ENCODE measurements at regions not wholly inside any gene's neighbourhood (a gene's known extent, or its start where the extent isn't known, plus 50 kb on each side); places are given as distances from the start of the nearest gene placed in this dataset.

- no peak overlapping the region for H3K4me3 ChIP-seq (ENCODE audit: low read depth, low read length)
- TF ChIP-seq, protein P1, sequence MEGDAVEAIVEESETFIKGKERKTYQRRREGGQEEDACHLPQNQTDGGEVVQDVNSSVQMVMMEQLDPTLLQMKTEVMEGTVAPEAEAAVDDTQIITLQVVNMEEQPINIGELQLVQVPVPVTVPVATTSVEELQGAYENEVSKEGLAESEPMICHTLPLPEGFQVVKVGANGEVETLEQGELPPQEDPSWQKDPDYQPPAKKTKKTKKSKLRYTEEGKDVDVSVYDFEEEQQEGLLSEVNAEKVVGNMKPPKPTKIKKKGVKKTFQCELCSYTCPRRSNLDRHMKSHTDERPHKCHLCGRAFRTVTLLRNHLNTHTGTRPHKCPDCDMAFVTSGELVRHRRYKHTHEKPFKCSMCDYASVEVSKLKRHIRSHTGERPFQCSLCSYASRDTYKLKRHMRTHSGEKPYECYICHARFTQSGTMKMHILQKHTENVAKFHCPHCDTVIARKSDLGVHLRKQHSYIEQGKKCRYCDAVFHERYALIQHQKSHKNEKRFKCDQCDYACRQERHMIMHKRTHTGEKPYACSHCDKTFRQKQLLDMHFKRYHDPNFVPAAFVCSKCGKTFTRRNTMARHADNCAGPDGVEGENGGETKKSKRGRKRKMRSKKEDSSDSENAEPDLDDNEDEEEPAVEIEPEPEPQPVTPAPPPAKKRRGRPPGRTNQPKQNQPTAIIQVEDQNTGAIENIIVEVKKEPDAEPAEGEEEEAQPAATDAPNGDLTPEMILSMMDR (IDR thresholded peaks at IDR 0.05; ENCODE audit: low read depth, low read length, missing control alignments), result no peak
- peak; percentile 44 for DNase-seq (ENCODE audit: low read depth)
- in situ Hi-C loops (cut with HindIII; ENCODE audit: low sequenced_read_pairs), result no loop called here
Observed at GRCh38 chr7:98771519-98771918, 98.3 kb downstream of the TMEM130 start.

DNA sequence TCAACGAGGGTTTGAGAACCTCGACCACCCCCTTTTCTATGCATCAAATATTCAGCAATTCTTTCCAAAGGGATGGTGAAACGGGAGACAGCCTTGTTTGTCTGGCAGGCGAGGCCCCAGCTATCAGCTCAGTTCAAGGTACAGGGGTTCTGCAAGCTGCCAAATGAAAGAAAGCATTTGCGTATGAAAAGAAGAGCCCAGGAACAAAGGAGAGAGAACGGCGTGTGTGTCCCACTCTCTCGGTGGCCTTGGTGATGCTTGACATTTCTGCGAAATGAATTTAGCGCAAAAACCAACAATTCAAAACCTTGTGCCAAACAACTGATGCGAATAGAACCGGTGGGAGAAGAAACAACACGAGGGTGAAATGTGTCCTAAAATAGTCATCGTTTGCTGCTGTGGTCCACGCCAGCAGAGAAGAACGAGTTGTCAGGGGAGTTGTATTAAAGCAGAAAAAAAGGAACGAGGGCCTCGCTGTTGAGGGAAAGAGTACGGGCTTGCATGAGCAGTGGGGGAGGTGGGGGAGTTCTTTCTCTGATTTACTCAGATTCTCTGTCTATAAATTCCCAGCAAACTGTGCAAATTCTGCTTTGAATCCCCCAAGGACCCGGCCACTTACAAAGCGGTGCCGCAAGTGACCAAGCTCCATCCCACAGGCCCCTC, 97.7 kb downstream of the TMEM130 start:
- in situ Hi-C loops (cut with HindIII; ENCODE audit: low sequenced_read_pairs), result no loop called here
- TF ChIP-seq, protein P1 (IDR thresholded peaks at IDR 0.05; ENCODE audit: low read depth, low read length, missing control alignments), result no peak
- no peak overlapping the region for H3K4me3 ChIP-seq (ENCODE audit: low read depth, low read length)
- no peak for DNase-seq (ENCODE audit: low read depth)

DNA sequence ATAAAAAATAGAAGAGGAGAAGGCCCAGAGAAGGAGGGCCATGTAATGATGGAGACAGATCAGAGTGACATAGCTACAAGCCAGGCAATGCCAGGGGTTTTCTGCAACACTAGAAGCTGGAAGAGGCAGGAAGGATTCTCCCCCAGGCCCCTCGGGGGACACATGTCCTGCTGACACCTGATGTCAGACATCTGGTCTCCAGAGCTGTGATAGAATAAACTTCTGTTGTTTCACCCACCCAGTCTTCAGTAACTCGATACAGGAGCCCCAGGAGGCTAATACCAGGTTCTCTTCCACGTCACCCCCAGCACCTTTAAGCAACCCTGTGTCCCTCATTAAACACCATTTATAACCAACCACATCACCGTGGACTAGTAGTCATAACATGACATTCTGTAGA, 94.9 kb downstream of the TMEM130 start:
- TF ChIP-seq, protein P1 (IDR thresholded peaks at IDR 0.05; ENCODE audit: low read depth, low read length, missing control alignments), result no peak
- no peak for DNase-seq (ENCODE audit: low read depth)
- no peak overlapping the region for H3K4me3 ChIP-seq (ENCODE audit: low read depth, low read length)
- in situ Hi-C loops (cut with HindIII; ENCODE audit: low sequenced_read_pairs), result no loop called here

GRCh38 chr7:98777051-98777450, 92.8 kb downstream of the TMEM130 start:
- DNase-seq (ENCODE audit: low read depth), result no peak
- in situ Hi-C loops (cut with HindIII; ENCODE audit: low sequenced_read_pairs), result no loop called here
- H3K4me3 ChIP-seq (ENCODE audit: low read depth, low read length), result no peak overlapping the region
- TF ChIP-seq, protein P1 (IDR thresholded peaks at IDR 0.05; ENCODE audit: low read depth, low read length, missing control alignments), result no peak

GRCh38 chr7:98778421-98778820, 91.4 kb downstream of the TMEM130 start:
- in situ Hi-C loops (cut with HindIII; ENCODE audit: low sequenced_read_pairs), result no loop called here
- DNase-seq (ENCODE audit: low read depth), result no peak
- H3K4me3 ChIP-seq (ENCODE audit: low read depth, low read length), result no peak overlapping the region
- TF ChIP-seq, protein P1 (IDR thresholded peaks at IDR 0.05; ENCODE audit: low read depth, low read length, missing control alignments), result no peak

GRCh38 chr7:98779800-98780587, 89.8 kb downstream of the TMEM130 start:
- TF ChIP-seq, protein P1 (IDR thresholded peaks at IDR 0.05; ENCODE audit: low read depth, low read length, missing control alignments), result no peak

More at GRCh38 chr7:98779800-98780587, 89.8 kb downstream of the TMEM130 start:
- in situ Hi-C loops (cut with HindIII; ENCODE audit: low sequenced_read_pairs), result no loop called here
- H3K4me3 ChIP-seq (ENCODE audit: low read depth, low read length), result no peak overlapping the region
- DNase-seq (ENCODE audit: low read depth), result no peak

Data from astrocyte of the cerebellum (primary cell).